ELF-1 (cell line): ENCODE measurements at regions not wholly inside any gene's neighbourhood (a gene's known extent, or its start where the extent isn't known, plus 50 kb on each side); places are given as distances from the start of the nearest gene placed in this dataset.
A peak's percentile ranks its signal among the peaks of the same experiment; 100 is the strongest.

ENCODE experiments used
- DNase-seq: peaks from one replicate; pipeline ENCODE4 v3.0.0-alpha.2; 2016; ENCODE audit warnings: low read depth, low spot score

GRCh38 chr2:103484906-103485305, 723.1 kb downstream of the TMEM182 start:
- DNase-seq = no peak

DNA sequence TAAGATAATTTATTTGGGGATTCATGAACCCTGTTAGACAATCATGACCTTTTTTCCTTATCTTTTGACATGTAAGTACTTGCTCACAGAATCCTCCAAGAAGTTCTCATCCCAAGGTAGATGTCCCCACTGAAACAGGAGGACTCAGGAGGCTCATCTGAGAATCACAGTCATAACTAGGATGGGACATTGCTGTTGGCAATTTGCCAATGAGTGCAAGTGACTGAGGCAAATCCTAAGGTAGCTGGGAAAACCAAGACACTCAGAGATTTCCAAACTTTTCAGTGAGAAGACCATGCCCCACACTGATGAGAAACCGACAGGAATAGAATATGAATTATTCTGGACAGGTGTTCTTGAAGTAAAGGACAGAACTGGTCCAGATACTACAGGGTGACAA, 735.0 kb downstream of the TMEM182 start:
- DNase-seq = no peak

GRCh38 chr2:103506812-103507211, 745.0 kb downstream of the TMEM182 start:
- no peak for DNase-seq

DNA sequence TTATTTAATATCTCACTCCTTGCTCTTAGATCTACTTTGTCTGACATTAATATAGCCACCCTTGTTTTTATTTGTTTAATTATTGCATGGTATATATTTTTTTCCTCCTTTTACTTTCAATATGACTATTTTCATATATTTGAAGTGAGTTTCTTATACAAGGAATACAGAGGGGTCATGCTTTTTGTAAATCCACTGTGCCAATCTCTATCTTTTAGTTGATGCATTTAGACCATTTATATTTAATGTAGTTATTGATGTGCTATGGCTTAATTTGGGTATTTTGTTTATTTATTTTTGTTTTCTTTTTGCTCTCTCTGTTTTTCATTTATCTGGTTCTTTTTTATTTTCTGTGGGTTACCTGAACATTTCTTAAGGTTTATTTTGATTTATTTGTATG, 750.6 kb downstream of the TMEM182 start:
- no peak for DNase-seq

- DNase-seq = no peak
Measured at GRCh38 chr2:103520547-103520946, 758.7 kb downstream of the TMEM182 start.

GRCh38 chr2:103525756-103526155, 763.9 kb downstream of the TMEM182 start:
- no peak for DNase-seq

- DNase-seq = no peak
Measured at GRCh38 chr2:103526757-103527156, 764.9 kb downstream of the TMEM182 start.

DNA sequence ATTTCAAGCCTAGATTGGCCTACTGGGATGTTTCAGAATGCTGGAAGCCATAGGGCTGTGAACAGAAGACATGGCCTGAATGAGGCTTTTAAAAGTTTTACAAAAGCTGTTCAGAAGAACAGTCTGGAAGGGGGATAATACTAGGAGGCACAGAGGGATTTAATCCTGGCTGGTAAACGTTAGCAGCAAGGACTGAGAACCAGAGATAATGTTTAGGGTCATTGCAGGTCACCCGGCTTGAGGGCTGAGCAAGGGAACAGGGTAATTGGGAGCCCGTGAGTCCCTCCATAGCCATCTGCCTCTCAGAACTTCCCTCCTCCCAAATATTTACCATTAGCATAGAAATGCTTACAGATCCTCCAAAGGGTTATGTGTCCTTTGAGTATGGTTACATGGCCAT, 765.4 kb downstream of the TMEM182 start:
- DNase-seq = no peak

DNA sequence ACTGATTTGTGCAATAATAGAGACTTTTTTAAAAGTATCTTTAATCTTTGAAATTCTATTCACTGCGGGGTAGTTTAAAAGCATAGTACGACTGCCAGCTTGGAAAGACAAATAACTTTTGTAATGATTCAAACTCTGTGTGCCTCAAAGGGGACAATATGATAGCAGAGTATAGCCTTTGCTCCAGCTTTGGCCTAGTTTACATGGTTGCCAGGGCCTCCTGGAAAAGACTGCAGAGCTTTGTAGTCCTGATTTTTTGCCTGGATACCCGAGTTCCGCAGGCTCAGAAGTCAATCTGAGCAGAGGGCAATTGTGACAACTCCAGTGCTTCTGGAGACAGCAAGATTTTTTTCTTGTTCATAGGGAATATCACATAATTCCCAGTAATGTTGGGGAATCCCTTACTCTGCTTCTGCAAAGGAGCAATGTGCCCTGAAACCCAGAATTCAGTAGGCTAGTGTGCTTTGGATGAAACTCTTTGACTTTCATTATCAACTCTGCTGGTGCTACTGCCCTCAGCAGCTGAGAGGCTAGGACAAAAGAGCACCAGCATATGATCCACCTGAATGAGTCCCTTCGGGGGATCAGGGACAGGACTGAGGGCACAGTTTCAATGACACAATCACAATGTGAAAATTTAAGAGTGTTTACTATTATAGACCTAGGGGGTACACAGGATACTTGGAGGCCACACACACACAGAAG, 768.1 kb downstream of the TMEM182 start:
- DNase-seq = no peak

DNA sequence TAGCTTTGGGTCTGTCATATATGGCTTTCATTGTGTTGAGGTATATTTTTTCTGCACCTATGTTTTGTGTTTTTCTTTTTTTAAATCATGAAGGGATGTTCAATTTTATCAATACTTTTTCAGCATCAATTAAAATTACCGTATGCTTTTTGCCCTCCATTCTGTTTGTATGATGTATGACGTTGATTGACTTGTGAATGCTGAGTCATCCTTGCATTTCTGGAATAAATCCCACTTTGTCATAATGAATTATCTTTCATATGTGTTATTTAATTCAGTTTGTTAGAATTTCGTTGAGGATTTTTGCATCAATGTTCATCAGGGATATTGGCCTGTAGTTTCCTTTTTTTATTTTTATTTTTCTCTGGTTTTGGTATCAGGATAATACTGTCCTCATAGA, 790.9 kb downstream of the TMEM182 start:
- DNase-seq = no peak

- DNase-seq = peak; percentile 2
Measured at GRCh38 chr2:103594823-103595222, 833.0 kb downstream of the TMEM182 start.

DNA sequence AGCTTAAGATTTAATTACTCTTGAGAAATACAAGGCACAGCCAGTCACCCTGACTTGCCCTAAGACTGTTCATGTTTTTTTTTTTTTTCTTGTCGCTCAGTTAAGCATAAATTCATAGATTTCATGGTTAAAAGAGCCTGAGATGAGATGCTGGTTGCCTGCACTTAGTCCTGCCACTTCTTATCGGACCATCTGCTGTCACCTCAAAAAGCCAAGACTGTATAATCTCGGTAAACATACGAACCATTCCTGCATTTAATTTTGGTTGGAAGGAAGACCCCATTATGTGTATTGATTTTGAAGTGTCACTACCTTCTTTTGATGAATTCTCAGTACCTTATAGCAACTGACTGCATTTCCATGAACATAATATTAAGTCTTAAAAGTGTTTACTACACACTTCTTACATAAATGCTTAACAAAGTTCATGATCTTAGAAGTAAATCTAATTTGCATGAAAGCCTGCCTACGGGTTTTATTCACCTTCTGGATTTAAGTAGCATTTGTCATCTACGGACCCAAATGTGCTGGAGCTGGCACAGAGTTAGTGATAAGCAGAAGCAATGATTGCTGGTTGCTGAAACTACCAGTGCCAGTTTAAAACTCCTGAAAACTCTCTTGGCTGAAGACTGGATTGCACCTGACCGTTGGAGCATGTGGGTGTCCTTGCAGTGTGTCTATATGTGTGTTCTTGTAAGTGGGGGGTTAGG, 843.4 kb downstream of the TMEM182 start:
- no peak for DNase-seq

GRCh38 chr2:103615611-103616105, 853.8 kb downstream of the TMEM182 start:
- DNase-seq = no peak

GRCh38 chr2:103616891-103617290, 855.1 kb downstream of the TMEM182 start:
- DNase-seq = no peak

GRCh38 chr2:103618112-103618511, 856.3 kb downstream of the TMEM182 start:
- DNase-seq = no peak

GRCh38 chr2:103627301-103627700, 865.5 kb downstream of the TMEM182 start:
- no peak for DNase-seq

- no peak for DNase-seq
Measured at GRCh38 chr2:103638978-103639377, 877.1 kb downstream of the TMEM182 start.

DNA sequence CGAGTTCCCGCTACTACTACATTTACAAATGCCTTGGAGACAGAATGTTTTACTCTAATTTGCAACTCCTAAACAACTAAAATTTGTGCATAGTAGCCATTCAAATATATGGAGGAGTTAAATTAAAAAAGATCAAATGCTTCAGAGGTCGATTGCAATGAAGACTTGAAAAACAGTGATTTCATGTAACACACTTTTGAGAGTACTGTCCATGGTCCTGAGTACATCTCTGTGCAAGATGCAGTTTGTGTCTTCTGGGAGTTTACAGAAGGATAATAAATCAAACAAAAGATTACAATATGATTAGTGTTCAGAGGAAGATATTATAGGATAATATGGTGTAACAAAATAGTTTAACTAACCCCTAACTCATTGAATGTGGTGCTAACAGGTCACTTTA, 894.7 kb downstream of the TMEM182 start:
- DNase-seq = no peak

GRCh38 chr2:103660519-103660918, 898.7 kb downstream of the TMEM182 start:
- DNase-seq = no peak

- no peak for DNase-seq
Measured at GRCh38 chr2:103660947-103661346, 899.1 kb downstream of the TMEM182 start.

DNA sequence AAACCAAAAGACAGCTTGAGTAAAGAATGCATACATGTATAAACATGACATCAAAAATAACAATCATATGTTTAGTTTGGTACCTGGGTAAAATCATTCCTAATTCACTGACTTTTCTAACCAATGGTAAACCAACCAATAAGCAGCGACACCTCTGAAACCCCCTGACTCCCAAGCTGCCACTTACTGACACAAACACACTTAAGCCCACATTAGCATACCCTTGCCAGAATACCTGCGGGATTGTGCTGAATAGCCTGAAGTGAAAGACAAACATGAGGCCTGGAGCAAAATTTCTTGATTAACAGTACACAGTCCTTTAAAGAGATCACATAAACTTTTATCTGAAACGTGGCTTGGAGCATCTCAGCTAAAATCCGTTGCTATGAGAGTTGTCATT, 902.9 kb downstream of the TMEM182 start:
- no peak for DNase-seq

GRCh38 chr2:103667335-103667884, 905.6 kb downstream of the TMEM182 start:
- no peak for DNase-seq

DNA sequence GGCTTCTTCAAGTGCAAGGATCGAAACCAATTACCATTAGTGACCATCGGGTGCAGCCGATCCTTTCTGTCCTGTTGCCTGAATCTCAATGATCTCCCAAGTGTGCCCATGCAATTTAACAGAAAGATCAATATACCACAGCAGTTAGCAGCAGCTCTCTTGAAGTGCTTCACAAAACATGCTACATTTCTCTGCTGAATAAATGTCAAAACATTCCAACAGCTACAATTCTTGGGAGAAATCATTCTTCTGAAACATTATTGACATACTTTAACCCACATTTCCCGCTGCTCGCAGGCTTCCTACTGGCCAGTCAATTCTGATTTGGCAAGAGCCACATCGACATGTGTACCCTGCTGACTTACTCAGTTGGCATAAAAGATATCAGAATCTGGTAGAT, 907.7 kb downstream of the TMEM182 start:
- no peak for DNase-seq
